SH-SY5Y (cell line): ENCODE measurements at regions not wholly inside any gene's neighbourhood (a gene's known extent, or its start where the extent isn't known, plus 50 kb on each side); places are given as distances from the start of the nearest gene placed in this dataset.

Experiments
- GATA2 ChIP-seq: IDR thresholded peaks from 2 replicates; pipeline ENCODE4 v1.6.1; 2011; ENCODE audit warnings: mild to moderate bottlenecking, low read depth, low read length
- GATA3 ChIP-seq: IDR thresholded peaks from 2 replicates; pipeline ENCODE4 v1.6.1; 2011; ENCODE audit warnings: low read depth, mild to moderate bottlenecking, low read length, moderate library complexity

DNA sequence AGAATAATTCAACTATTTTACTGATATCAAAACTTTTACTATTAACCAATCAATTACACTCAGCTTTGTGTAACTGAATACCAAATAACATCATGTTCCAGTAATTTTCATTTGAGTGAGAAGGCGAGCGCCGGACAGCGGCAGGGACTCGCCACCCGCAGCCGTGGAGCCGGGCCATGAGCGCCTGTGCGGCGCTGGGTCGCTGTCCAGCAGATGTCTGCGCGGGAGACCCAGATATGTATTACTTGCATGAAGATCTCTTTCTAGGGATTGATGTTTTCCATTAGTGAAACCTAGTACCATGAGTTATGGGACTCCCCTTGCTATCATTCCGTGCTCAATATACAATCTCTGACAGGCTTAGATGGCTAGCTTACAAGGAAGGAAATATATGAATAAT lies 245.1 kb upstream of the PRSS16 start:
- no peak for TF ChIP-seq GATA2
- TF ChIP-seq GATA3, result no peak
